GM21423 (cell line): ENCODE measurements at regions not wholly inside any gene's neighbourhood (a gene's known extent, or its start where the extent isn't known, plus 50 kb on each side); places are given as distances from the start of the nearest gene placed in this dataset.
"Not testable (repeated sequence)": the region's sequence is repeated elsewhere in the genome, so short reads cannot be mapped to it uniquely, and the experiment has no call there.

Experiments
- ATAC-seq: cut with Tn5 transposase; IDR thresholded peaks from one replicate; pipeline ENCODE4 v1.9.1; 2021; ENCODE audit warnings: mild to moderate bottlenecking, moderate library complexity; ENCODE audit not compliant: unreplicated experiment

DNA sequence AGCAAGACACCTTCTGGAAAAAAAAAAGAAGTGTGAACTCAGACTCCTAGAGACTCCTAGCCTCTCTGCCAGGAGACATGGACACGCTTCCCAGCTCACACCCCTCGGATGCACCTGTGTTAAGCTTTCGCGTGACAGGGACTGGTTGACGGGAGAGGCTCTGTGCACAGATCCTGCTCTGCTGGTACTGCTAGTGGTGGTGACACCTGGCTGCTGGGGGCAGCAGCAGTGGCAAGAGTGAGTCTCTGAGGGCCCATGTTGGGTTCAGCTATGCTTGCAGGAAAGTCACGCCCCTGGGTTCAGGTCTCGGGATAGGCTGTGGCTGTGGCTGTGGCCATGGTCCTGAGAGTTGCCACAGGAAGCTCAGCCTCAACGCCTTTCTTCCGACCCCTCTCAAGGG is 81.1 kb downstream of the XRCC2 start:
- no peak for ATAC-seq

- ATAC-seq: no peak
These were observed 84.0 kb downstream of the XRCC2 start for GRCh38 chr7:152591976-152592375.

DNA sequence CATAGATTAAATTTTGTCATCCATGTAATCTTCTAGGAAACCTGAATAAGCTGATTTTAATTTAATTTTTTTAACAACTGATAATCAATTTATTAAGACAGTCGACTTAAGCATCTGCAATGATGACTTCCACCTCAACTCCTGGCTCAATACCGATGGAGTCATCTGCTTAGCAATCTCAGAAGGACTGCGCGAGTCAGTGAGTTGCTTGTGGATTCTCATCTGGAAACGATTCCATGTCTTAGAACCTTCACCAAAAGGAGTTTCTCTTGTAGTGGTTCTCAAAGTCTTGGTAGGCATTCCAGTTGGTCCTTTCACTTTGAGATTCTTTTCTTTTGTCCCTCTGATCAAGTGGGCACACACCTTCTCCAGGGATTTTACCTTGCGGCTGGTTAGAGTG is 85.5 kb downstream of the XRCC2 start:
- ATAC-seq: no peak

DNA sequence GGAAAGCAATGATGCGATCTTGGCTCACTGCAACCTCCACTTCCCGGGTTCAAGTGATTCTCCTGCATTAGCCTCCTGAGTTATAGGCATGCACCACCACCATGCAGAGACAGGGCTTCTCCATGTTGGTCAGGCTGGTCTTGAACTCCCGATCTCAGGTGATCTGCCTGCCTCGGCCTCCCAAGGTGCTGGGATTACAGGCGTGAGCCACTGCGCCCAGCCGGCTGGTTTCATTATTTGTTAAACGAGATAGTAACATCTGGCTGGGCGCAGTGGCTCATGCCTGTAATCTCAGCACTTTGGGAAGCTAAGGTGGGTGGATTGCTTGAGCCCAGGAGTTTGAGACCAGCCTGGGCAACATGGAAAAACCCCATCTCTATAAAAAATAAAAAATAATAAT is 86.1 kb downstream of the XRCC2 start:
- ATAC-seq: not testable (repeated sequence)

DNA sequence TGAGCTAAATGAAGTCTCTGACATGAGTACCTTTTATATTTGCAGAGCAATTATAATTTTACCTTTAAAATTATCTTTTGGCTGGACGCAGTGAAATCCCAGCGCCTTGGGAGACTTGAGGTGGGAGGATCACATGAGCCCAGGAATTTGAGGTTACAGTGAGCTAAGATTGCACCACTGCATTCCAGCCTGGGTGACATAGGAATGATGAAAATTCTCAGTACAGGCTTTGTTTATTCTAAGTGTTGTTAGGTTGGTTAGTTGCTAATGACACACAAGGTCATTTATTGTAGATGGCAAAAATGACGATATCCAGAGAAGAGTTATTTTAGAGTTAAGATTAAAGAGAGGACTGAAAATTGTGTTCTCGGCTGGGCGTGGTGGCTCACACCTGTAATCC is 87.6 kb downstream of the XRCC2 start:
- ATAC-seq: no peak

DNA sequence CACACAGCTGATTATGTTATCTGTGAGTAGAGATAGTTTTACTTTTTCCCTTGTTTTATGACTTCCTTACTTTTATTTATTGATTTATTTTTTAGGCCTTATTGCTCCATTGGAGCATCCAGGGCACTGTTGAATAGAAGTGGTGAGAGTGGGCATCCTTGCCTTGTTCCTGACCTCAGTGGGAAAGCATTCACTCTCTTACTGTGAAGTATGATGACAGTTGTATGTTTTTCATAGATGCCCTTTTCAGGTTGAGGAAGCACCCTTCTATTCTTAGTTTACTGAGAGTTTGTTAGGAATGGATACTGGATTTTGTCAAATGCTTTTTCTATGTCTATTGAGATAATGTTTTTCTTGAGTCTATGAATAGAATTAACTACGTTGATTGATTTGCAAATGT is 88.6 kb downstream of the XRCC2 start:
- ATAC-seq: no peak

GRCh38 chr7:152583006-152583405 is 92.9 kb downstream of the XRCC2 start:
- no peak for ATAC-seq

DNA sequence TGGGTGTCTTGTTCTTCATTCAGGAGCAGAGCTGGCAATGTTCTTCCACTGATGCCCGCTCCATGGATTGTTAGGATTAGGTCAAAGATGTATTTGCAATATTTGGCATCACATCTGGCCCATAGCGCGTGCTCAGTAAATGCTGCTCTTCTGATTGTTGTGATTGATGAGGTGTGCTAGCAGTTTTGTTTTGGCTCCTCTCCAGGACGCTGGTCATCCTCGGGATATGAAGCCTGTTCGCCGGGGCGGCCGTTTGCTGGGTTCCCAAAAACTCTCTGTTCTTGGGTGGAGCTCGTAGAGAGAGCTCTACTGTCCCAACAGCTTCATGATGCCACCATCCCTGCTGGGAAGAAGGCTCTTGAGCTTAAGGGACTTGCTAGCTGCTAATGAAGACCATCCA is 96.9 kb downstream of the XRCC2 start:
- ATAC-seq: no peak

GRCh38 chr7:152577339-152577738 is 98.6 kb downstream of the XRCC2 start:
- no peak for ATAC-seq

GRCh38 chr7:152574892-152575548 is 100.9 kb downstream of the XRCC2 start:
- ATAC-seq: peak; percentile 63

DNA sequence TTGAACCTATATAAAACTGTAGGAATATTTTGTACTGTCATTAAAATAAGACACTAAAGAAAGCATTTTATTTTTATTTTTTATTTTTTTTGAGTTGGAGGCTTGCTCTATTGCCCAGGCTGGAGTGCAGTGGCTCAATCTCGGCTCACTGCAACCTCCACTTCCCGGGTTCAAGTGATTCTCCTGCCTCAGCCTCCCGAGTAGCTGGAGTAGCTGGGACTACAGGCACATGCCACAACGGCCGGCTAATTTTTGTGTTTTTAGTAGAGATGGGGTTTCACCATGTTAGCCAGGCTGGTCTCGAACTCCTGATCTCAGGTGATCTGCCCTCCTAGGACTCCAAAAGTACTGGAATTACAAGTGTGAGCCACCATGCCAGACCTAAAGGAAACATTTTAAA is 102.8 kb downstream of the XRCC2 start:
- ATAC-seq: not testable (repeated sequence)

DNA sequence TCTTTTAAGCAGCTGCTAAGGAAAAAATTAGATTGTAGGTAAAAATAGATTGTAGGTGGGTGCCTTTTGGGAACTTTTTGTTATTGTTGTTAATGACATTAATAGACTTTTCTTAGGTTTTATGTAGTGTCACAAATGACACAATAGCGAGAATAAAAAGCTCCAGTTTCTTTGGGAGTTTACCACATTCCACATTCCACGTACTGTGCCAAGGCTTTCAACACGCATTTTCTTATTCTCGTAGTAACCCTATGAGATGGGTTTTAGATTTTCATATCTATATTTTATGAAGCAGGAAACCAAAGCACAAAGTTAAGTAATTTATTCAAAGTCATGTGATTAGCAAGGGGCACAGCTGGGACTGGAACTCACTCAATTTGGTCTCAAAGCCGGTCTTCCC is 103.8 kb downstream of the XRCC2 start:
- ATAC-seq: no peak

DNA sequence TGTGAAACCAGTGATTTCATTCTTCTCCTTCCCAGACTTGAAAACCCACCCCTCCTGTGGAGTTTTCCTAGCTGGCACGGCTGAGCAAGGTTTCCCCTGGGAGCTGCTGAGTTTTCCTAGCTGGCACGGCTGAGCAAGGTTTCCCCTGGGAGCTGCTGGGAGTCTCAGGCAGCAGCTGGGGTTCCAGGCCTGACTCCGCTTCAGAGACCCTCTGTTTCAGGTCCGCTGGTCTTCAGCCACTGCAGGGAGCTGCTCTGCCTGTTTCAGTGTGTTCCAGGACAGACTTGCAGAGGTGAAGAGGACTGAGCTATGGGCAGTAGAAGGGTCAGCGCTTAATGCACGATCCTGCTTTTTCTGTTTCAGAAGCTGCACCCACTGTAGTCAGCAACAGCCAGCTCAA is 104.9 kb downstream of the XRCC2 start:
- ATAC-seq: no peak

- no peak for ATAC-seq
These were observed 107.0 kb downstream of the XRCC2 start for GRCh38 chr7:152568972-152569371.

DNA sequence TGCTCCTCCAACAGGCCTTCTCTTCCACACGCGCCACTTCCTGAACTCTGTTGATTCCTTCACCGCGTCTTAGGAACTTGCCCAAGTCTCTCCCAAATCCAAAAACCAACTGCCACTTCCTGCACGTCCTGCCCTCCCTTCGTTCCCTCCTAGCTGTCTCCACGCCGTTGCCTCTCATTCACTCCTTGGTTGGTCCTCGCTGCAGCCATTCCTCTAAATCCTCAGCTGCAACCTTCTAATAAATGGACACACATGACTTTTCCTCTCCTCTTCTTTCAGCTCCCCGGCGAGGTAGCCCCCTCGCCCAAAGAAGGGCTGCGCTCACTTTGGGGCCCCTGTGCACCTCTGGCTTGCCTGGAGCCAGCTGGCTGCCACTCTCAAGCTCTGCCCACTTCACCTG is 110.2 kb downstream of the XRCC2 start:
- no peak for ATAC-seq

- no peak for ATAC-seq
These were observed 111.2 kb downstream of the XRCC2 start for GRCh38 chr7:152564656-152565250.

GRCh38 chr7:152556013-152556755 is 119.8 kb downstream of the XRCC2 start:
- ATAC-seq: no peak

DNA sequence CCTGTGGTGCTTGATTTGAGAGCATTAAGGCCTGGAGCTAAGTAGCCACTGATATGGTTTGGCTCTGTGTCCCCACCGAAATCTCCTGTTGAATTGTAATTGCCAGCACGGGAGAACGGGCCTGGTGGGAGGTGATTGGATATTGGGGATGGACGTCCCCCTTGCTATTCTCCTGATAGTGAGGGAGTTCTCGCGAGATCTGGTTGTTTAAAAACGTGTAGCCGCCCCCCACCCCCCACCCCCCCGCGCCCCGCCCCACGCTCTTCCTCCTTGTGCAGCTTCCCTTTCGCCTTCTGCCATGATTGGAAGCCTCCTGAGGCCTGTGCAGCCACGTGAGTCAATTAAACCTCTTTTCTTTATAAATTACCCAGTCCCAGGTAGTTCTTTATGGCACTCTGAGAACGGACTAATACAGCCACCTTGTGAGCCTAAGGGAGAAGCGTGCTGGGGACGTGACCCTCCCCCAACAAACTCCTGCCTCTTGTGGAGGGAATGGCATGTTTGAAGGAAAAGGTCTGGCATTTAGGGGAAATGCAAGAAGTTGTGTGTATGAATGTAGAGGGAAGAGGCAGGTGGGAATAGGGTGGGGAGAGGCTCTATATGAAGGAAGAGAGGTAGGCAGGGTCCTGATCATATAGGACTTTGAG is 118.0 kb upstream of the KMT2C start:
- ATAC-seq: no peak

DNA sequence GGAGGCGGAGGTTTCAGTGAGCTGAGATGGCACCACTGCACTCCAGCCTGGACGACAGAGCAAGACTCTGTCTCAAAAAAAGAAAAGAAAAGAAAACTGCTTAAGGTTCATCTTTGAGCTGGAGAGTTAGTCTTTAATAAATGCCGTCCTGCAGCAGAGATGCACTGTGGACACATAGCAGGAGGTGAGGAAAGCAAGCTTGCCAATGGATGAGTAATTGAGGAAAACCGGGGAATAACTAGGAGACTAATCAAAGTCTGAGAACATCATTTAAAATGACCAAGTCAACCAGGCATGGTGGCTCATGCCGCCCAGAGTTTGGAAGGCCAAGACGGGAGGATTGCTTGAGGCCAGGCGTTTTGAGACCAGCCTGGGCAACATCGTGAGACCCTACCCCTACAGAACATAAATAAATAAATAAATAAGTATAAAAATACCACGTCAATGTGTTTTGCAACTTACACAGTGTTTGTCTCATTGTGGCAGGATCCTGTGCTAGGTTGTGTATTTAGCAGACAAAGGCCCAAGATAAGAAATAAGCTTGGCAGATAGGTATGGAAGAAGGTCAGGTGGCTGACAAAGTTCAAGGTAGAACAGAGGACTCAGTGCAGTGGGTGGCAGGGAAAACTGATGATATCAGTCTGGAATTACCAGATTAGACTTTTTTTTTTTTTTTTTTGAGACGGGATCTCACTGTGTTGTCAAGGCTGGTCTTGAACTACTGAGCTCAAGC is 115.7 kb upstream of the KMT2C start:
- no peak for ATAC-seq

DNA sequence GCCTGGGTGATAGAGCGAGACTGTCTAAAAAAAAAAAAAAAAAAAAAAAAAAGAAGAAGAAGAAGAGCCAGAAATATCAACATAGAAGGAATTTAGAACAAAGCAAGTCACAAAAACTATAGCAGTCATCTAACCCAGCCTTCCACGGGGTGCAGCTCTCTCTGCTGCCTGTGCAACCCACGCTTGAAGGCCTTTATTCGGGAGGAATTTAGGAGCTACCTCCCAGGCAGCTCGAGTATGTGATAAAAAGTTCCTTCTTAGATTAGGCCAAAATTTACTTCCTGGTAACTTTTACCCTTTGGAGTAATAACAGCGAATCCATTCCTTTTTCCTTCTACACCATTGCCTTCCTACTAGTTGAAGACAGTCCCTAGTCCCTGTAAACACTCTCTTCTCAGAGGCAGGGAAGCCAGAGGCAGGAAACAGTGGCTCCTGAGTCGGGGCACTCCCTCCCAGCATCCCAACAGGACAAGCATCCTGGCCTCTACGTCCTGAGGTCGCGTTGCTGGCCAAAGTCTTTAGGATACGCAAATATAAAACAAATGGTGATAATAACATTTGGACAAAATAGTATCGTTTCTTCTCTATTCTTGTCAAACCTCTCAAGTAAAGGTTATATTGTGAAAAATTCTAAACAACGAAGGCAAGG is 109.3 kb upstream of the KMT2C start:
- no peak for ATAC-seq

DNA sequence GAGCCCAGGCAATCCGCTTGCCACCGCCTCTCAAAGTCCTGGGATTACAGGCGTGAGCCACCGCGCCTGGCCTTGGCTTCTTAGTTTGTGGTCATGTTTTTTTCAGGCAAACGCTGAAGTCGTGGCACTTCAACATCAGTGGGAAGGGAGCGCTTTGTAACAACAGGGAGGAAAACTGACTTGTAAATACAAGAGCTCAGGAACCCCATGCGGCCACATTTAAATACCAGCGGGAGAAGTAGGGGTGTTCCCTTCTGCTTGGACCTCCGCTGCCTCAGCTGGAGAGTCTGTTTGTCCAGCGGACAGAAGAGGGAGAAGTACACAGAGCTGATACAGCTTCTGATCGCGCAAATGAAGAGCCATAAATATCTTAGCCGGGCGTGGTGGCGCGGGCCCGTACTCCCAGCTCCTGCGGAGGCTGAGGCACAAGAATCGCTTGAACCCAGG is 108.7 kb upstream of the KMT2C start:
- no peak for ATAC-seq
